PFSK-1 (cell line): ENCODE measurements at regions not wholly inside any gene's neighbourhood (a gene's known extent, or its start where the extent isn't known, plus 50 kb on each side); places are given as distances from the start of the nearest gene placed in this dataset.

Experiments
- FOXP2 ChIP-seq: optimal IDR thresholded peaks from 2 replicates; pipeline ENCODE3; 2011; ENCODE audit warnings: borderline replicate concordance, control low read depth, inconsistent platforms; ENCODE audit not compliant: insufficient read depth; ENCODE audit errors: extremely low read length, extremely low read depth
- POLR2AphosphoS5 ChIP-seq: IDR thresholded peaks from 2 replicates; pipeline ENCODE4 v1.6.1; 2012; ENCODE audit warnings: low read depth, mild to moderate bottlenecking, control low read depth, low read length, moderate library complexity
- SIN3A ChIP-seq: IDR thresholded peaks from 2 replicates; pipeline ENCODE4 v1.6.1; 2012; ENCODE audit warnings: mild to moderate bottlenecking, low read length, moderate library complexity, borderline replicate concordance; ENCODE audit not compliant: insufficient read depth
- TAF1 ChIP-seq: IDR thresholded peaks from 2 replicates; pipeline ENCODE4 v1.6.1; 2012; ENCODE audit warnings: low read length, control low read depth, borderline replicate concordance; ENCODE audit not compliant: insufficient read depth
- TF ChIP-seq, protein P1 (sequence below), 2 experiments: IDR thresholded peaks; 2 replicates each; pipeline versions ENCODE4 v1.6.1 to v1.8.0; 2011 to 2012; ENCODE audit warnings: low read depth in 2 of 2, low read length in 2 of 2, control low read depth in 1 of 2, inconsistent platforms in 1 of 2, mild to moderate bottlenecking in 1 of 2, moderate library complexity in 1 of 2; ENCODE audit not compliant: insufficient read depth in 1 of 2

DNA sequence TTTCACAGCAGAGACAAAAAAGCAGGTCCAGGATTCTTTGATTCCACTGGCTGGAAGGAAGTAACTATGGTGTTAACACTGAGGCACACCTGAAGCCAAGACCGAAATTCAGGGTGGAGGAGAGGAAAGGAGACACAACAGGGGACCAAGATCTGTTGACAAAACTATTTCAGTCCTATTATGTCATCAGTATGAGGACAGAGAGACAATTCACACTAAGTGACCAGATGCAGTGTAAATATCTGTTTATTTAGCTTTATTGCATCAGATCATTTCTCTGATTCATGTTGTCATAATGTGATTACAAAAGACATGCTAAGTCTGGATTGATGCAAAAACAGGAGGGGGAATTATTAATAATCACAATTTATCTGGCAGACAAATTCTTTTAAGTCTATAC lies 118.8 kb downstream of the SIPA1L2 start:
- no peak for TF ChIP-seq POLR2AphosphoS5
- TF ChIP-seq, protein P1, sequence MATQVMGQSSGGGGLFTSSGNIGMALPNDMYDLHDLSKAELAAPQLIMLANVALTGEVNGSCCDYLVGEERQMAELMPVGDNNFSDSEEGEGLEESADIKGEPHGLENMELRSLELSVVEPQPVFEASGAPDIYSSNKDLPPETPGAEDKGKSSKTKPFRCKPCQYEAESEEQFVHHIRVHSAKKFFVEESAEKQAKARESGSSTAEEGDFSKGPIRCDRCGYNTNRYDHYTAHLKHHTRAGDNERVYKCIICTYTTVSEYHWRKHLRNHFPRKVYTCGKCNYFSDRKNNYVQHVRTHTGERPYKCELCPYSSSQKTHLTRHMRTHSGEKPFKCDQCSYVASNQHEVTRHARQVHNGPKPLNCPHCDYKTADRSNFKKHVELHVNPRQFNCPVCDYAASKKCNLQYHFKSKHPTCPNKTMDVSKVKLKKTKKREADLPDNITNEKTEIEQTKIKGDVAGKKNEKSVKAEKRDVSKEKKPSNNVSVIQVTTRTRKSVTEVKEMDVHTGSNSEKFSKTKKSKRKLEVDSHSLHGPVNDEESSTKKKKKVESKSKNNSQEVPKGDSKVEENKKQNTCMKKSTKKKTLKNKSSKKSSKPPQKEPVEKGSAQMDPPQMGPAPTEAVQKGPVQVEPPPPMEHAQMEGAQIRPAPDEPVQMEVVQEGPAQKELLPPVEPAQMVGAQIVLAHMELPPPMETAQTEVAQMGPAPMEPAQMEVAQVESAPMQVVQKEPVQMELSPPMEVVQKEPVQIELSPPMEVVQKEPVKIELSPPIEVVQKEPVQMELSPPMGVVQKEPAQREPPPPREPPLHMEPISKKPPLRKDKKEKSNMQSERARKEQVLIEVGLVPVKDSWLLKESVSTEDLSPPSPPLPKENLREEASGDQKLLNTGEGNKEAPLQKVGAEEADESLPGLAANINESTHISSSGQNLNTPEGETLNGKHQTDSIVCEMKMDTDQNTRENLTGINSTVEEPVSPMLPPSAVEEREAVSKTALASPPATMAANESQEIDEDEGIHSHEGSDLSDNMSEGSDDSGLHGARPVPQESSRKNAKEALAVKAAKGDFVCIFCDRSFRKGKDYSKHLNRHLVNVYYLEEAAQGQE (IDR thresholded peaks at IDR 0.05; ENCODE audit: insufficient read depth in 1 of 2, low read depth in 2 of 2, low read length in 2 of 2) = no peak
- no peak for TF ChIP-seq FOXP2
- no peak for TF ChIP-seq TAF1
- TF ChIP-seq SIN3A = no peak
